ENCODE measurements at regions not wholly inside any gene's neighbourhood (a gene's known extent, or its start where the extent isn't known, plus 50 kb on each side); places are given as distances from the start of the nearest gene placed in this dataset.
"Not testable (repeated sequence)": the region's sequence is repeated elsewhere in the genome, so short reads cannot be mapped to it uniquely, and the experiment has no call there.

- no peak overlapping the region for H4K8ac ChIP-seq (ENCODE audit: low read depth, low read length)
- H3K79me2 ChIP-seq (ENCODE audit: control insufficient read depth, insufficient read depth, low read length): no peaks in the 10 kb centered on the region
- H3K56ac ChIP-seq (ENCODE audit: low read length): no peak overlapping the region
- no peak overlapping the region for H4K5ac ChIP-seq (ENCODE audit: low read length)
- H3K79me1 ChIP-seq (ENCODE audit: low read length): no peaks in the 10 kb centered on the region
- H3K4ac ChIP-seq (ENCODE audit: low read depth, low read length): no peak overlapping the region
- no peak overlapping the region for H3K4me2 ChIP-seq (ENCODE audit: low read length)
- no peak overlapping the region for H2AK5ac ChIP-seq (ENCODE audit: low read length)
- no peak for DNase-seq
- no peak overlapping the region for H2BK15ac ChIP-seq (replicated peaks; ENCODE audit: low read depth)
- H3K9ac ChIP-seq (ENCODE audit: low read length): no peak overlapping the region
- no CpG with 5 or more reads among the region's 2 CpGs for WGBS (ENCODE audit: extremely low coverage, insufficient coverage, low lambda C conversion rate)
- H3K23ac ChIP-seq (ENCODE audit: low read length): no peak overlapping the region
- H3K27me3 ChIP-seq (ENCODE audit: insufficient read depth, low read length, poor library complexity): no peaks in the 10 kb centered on the region
- H3K4me1 ChIP-seq (ENCODE audit: control insufficient read depth, low read depth, low read length): no peaks in the 10 kb centered on the region
- H3K36me3 ChIP-seq (ENCODE audit: control insufficient read depth, insufficient read depth, low read length): no peaks in the 10 kb centered on the region
- H3K4me3 ChIP-seq (ENCODE audit: low read length): no peak overlapping the region
- no peak overlapping the region for H2BK5ac ChIP-seq (ENCODE audit: low read length)
- no peak overlapping the region for H3K27ac ChIP-seq (ENCODE audit: low read depth, low read length)
- no peak overlapping the region for H2BK120ac ChIP-seq (ENCODE audit: low read depth, low read length)
- H3K18ac ChIP-seq (ENCODE audit: low read length): no peak overlapping the region
Measured at GRCh38 chr5:4028384-4028783, 432.8 kb downstream of the IRX1 start.

DNA sequence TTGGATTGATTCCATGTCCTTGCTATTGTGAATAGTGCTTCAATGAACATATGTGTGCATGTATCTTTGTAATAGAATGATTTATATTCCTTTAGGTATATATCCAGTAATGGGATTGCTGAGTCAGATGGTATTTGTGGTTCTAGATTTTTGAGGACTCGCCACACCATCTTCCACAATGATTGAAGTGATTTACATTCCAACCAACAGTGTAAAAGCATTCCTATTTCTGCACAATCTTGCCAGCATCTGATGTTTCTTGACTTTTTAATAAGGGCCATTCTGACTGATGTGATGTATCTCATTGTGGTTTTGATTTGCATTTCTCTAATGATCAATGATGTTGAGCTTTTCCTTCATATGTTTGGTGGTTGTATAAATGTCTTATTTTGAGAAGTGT, 437.9 kb downstream of the IRX1 start:
- not testable (repeated sequence) for H3K4me3 ChIP-seq (ENCODE audit: low read length); H3K4me2 ChIP-seq (ENCODE audit: low read length); H2BK120ac ChIP-seq (ENCODE audit: low read depth, low read length); H3K18ac ChIP-seq (ENCODE audit: low read length); H3K4ac ChIP-seq (ENCODE audit: low read depth, low read length); H3K79me2 ChIP-seq (ENCODE audit: control insufficient read depth, insufficient read depth, low read length); H2AK5ac ChIP-seq (ENCODE audit: low read length); H2BK5ac ChIP-seq (ENCODE audit: low read length); H3K23ac ChIP-seq (ENCODE audit: low read length); H3K4me1 ChIP-seq (ENCODE audit: control insufficient read depth, low read depth, low read length); H3K36me3 ChIP-seq (ENCODE audit: control insufficient read depth, insufficient read depth, low read length); H3K79me1 ChIP-seq (ENCODE audit: low read length); DNase-seq; H4K8ac ChIP-seq (ENCODE audit: low read depth, low read length); H3K27me3 ChIP-seq (ENCODE audit: insufficient read depth, low read length, poor library complexity); H3K27ac ChIP-seq (ENCODE audit: low read depth, low read length); H4K5ac ChIP-seq (ENCODE audit: low read length); H2BK15ac ChIP-seq (replicated peaks; ENCODE audit: low read depth); H3K56ac ChIP-seq (ENCODE audit: low read length); H3K9ac ChIP-seq (ENCODE audit: low read length)
- WGBS (ENCODE audit: extremely low coverage, insufficient coverage, low lambda C conversion rate): no CpG with 5 or more reads among the region's 1 CpG

DNA sequence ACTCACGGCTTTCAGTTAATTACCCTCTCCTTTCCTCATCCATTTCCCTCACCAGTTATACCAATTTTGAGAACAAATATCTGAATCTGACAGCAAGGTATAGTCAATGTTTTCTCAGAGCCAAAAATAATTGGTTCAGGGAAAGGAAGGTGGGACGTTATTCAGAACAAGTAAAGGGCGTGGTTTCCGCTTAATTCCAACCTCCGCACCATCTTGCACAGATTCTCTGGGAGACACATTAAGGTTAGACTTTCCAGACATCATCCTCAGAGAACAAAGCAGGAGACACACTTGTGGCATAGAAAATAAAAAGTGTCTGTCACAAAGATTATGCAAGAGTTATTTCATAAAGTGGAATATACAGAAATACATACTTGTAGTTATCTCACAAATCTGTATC, 441.2 kb downstream of the IRX1 start:
- H2BK15ac ChIP-seq (replicated peaks; ENCODE audit: low read depth): no peak overlapping the region
- H3K79me1 ChIP-seq (ENCODE audit: low read length): no peaks in the 10 kb centered on the region
- no peak overlapping the region for H2BK120ac ChIP-seq (ENCODE audit: low read depth, low read length)
- H3K4ac ChIP-seq (ENCODE audit: low read depth, low read length): no peak overlapping the region
- no peak overlapping the region for H3K56ac ChIP-seq (ENCODE audit: low read length)
- H2BK5ac ChIP-seq (ENCODE audit: low read length): no peak overlapping the region
- no peak overlapping the region for H3K4me3 ChIP-seq (ENCODE audit: low read length)
- no peak overlapping the region for H3K4me2 ChIP-seq (ENCODE audit: low read length)
- H3K36me3 ChIP-seq (ENCODE audit: control insufficient read depth, insufficient read depth, low read length): no peaks in the 10 kb centered on the region
- H4K5ac ChIP-seq (ENCODE audit: low read length): no peak overlapping the region
- no CpG with 5 or more reads among the region's 5 CpGs for WGBS (ENCODE audit: extremely low coverage, insufficient coverage, low lambda C conversion rate)
- no peaks in the 10 kb centered on the region for H3K4me1 ChIP-seq (ENCODE audit: control insufficient read depth, low read depth, low read length)
- H2AK5ac ChIP-seq (ENCODE audit: low read length): no peak overlapping the region
- no peak overlapping the region for H4K8ac ChIP-seq (ENCODE audit: low read depth, low read length)
- H3K9ac ChIP-seq (ENCODE audit: low read length): no peak overlapping the region
- H3K23ac ChIP-seq (ENCODE audit: low read length): no peak overlapping the region
- DNase-seq: no peak
- H3K27me3 ChIP-seq (ENCODE audit: insufficient read depth, low read length, poor library complexity): no peaks in the 10 kb centered on the region
- no peak overlapping the region for H3K18ac ChIP-seq (ENCODE audit: low read length)
- no peak overlapping the region for H3K27ac ChIP-seq (ENCODE audit: low read depth, low read length)
- H3K79me2 ChIP-seq (ENCODE audit: control insufficient read depth, insufficient read depth, low read length): no peaks in the 10 kb centered on the region

GRCh38 chr5:4038994-4039393, 443.4 kb downstream of the IRX1 start:
- no peak overlapping the region for H2BK15ac ChIP-seq (replicated peaks; ENCODE audit: low read depth)
- no peak overlapping the region for H2BK120ac ChIP-seq (ENCODE audit: low read depth, low read length)
- H3K23ac ChIP-seq (ENCODE audit: low read length): no peak overlapping the region
- no peak for DNase-seq
- H3K9ac ChIP-seq (ENCODE audit: low read length): no peak overlapping the region
- no peak overlapping the region for H4K5ac ChIP-seq (ENCODE audit: low read length)
- H3K18ac ChIP-seq (ENCODE audit: low read length): no peak overlapping the region
- no peaks in the 10 kb centered on the region for H3K79me2 ChIP-seq (ENCODE audit: control insufficient read depth, insufficient read depth, low read length)
- no peak overlapping the region for H3K27ac ChIP-seq (ENCODE audit: low read depth, low read length)
- H3K4me3 ChIP-seq (ENCODE audit: low read length): no peak overlapping the region
- no peaks in the 10 kb centered on the region for H3K4me1 ChIP-seq (ENCODE audit: control insufficient read depth, low read depth, low read length)
- no peaks in the 10 kb centered on the region for H3K79me1 ChIP-seq (ENCODE audit: low read length)
- H3K4me2 ChIP-seq (ENCODE audit: low read length): no peak overlapping the region
- no peaks in the 10 kb centered on the region for H3K27me3 ChIP-seq (ENCODE audit: insufficient read depth, low read length, poor library complexity)
- H2BK5ac ChIP-seq (ENCODE audit: low read length): no peak overlapping the region
- no peak overlapping the region for H3K56ac ChIP-seq (ENCODE audit: low read length)
- H3K36me3 ChIP-seq (ENCODE audit: control insufficient read depth, insufficient read depth, low read length): no peaks in the 10 kb centered on the region
- WGBS (ENCODE audit: extremely low coverage, insufficient coverage, low lambda C conversion rate): no CpG with 5 or more reads among the region's 8 CpGs
- no peak overlapping the region for H3K4ac ChIP-seq (ENCODE audit: low read depth, low read length)
- no peak overlapping the region for H2AK5ac ChIP-seq (ENCODE audit: low read length)
- H4K8ac ChIP-seq (ENCODE audit: low read depth, low read length): no peak overlapping the region

DNA sequence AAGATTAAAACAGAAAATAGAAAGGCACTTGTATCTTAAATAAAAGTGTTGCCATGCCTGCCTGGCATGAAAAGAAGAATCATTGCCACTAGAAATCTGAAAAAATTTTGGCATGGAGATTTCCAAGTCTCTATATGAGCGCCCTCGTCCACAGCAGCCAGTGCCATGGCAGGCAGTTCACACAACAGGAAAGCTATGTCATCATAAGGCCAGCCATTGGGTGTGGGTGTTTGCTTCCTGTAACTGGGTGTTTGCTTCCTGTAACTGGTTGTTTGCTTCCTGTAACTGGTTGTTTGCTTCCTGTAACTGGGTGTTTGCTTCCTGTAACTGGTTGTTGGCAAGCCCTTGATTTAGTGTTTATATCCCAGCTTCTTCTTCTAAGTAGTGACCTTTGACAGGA, 446.7 kb downstream of the IRX1 start:
- Histone ChIP-seq H3K27me3 (ENCODE audit: insufficient read depth, low read length, poor library complexity) (no peaks in the 10 kb centered on the region), H3K36me3 (ENCODE audit: control insufficient read depth, insufficient read depth, low read length) (no peaks in the 10 kb centered on the region), H2BK5ac (ENCODE audit: low read length) (no peak overlapping the region), H4K8ac (ENCODE audit: low read depth, low read length) (no peak overlapping the region), H2BK15ac (replicated peaks; ENCODE audit: low read depth) (no peak overlapping the region), H3K4ac (ENCODE audit: low read depth, low read length) (no peak overlapping the region), H3K79me1 (ENCODE audit: low read length) (no peaks in the 10 kb centered on the region), H3K79me2 (ENCODE audit: control insufficient read depth, insufficient read depth, low read length) (no peaks in the 10 kb centered on the region), H3K4me1 (ENCODE audit: control insufficient read depth, low read depth, low read length) (no peaks in the 10 kb centered on the region), H4K5ac (ENCODE audit: low read length) (no peak overlapping the region), H3K56ac (ENCODE audit: low read length) (no peak overlapping the region), H3K27ac (ENCODE audit: low read depth, low read length) (no peak overlapping the region), H3K4me3 (ENCODE audit: low read length) (no peak overlapping the region), H3K18ac (ENCODE audit: low read length) (no peak overlapping the region), H3K4me2 (ENCODE audit: low read length) (no peak overlapping the region), H3K23ac (ENCODE audit: low read length) (no peak overlapping the region), H3K9ac (ENCODE audit: low read length) (no peak overlapping the region), H2AK5ac (ENCODE audit: low read length) (no peak overlapping the region), H2BK120ac (ENCODE audit: low read depth, low read length) (no peak overlapping the region)
- WGBS (ENCODE audit: extremely low coverage, insufficient coverage, low lambda C conversion rate): no CpG with 5 or more reads among the region's 2 CpGs
- no peak for DNase-seq

DNA sequence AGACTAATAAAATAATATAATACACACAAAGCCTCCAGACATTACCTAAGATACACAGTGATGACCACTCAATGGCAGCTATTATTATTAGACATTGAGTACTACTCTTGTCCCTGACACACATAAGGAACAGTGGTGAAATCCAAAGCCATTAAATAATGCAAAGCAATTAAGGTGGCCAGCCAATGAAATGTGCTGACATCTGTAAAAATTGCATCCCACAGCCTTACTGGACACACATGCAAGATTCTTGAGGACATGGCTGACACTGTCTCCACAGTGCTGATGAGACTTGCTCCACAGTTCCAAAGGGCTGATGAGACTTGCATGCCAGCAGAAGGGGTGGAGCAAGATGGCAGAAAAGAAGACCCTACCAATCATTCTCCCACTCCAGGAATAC, 447.5 kb downstream of the IRX1 start:
- Histone ChIP-seq H2BK120ac (ENCODE audit: low read depth, low read length) (no peak overlapping the region), H3K56ac (ENCODE audit: low read length) (no peak overlapping the region), H3K9ac (ENCODE audit: low read length) (no peak overlapping the region), H3K4ac (ENCODE audit: low read depth, low read length) (no peak overlapping the region), H4K5ac (ENCODE audit: low read length) (no peak overlapping the region), H3K4me2 (ENCODE audit: low read length) (no peak overlapping the region), H3K27ac (ENCODE audit: low read depth, low read length) (no peak overlapping the region), H3K36me3 (ENCODE audit: control insufficient read depth, insufficient read depth, low read length) (no peaks in the 10 kb centered on the region), H3K27me3 (ENCODE audit: insufficient read depth, low read length, poor library complexity) (no peaks in the 10 kb centered on the region), H3K79me1 (ENCODE audit: low read length) (no peaks in the 10 kb centered on the region), H3K79me2 (ENCODE audit: control insufficient read depth, insufficient read depth, low read length) (no peaks in the 10 kb centered on the region), H3K18ac (ENCODE audit: low read length) (no peak overlapping the region), H3K4me3 (ENCODE audit: low read length) (no peak overlapping the region), H4K8ac (ENCODE audit: low read depth, low read length) (no peak overlapping the region), H2AK5ac (ENCODE audit: low read length) (no peak overlapping the region), H2BK5ac (ENCODE audit: low read length) (no peak overlapping the region), H3K23ac (ENCODE audit: low read length) (no peak overlapping the region), H2BK15ac (replicated peaks; ENCODE audit: low read depth) (no peak overlapping the region), H3K4me1 (ENCODE audit: control insufficient read depth, low read depth, low read length) (no peaks in the 10 kb centered on the region)
- no peak for DNase-seq
